B cell (primary cell): ENCODE measurements at regions not wholly inside any gene's neighbourhood (a gene's known extent, or its start where the extent isn't known, plus 50 kb on each side); places are given as distances from the start of the nearest gene placed in this dataset.

Experiments used
- EZH2 ChIP-seq: IDR thresholded peaks from 2 replicates; pipeline ENCODE4 v1.6.1; 2012; ENCODE audit warnings: borderline replicate concordance, low read depth, mild to moderate bottlenecking, moderate library complexity, low read length; ENCODE audit not compliant: insufficient read depth, poor library complexity, severe bottlenecking
- TF ChIP-seq, protein P1 (sequence below): fragments of 200-600 bp; IDR thresholded peaks from one replicate; pipeline ENCODE4 v1.8.0; 2022; ENCODE audit warnings: antibody characterized with exemption, mild to moderate bottlenecking

DNA sequence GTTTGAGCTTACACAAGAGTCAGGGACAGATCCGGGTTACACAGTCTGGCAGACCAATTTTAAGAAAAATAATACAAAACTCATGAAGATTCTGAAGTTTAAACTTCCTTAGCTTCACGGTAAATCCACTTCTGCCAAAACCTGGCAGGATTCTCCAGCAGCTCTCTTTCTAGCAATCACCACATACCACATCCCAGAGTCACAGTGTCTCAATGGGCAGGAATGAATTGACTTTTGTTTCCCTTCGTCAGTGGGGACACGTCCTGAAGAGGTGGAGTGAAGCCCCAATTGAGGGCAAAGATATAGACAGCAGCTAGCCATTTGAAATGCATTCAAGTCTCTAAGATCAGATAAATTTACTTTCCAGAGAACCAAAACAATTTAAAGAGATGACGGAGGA lies 117.1 kb upstream of the ARHGAP5 start:
- TF ChIP-seq, protein P1, sequence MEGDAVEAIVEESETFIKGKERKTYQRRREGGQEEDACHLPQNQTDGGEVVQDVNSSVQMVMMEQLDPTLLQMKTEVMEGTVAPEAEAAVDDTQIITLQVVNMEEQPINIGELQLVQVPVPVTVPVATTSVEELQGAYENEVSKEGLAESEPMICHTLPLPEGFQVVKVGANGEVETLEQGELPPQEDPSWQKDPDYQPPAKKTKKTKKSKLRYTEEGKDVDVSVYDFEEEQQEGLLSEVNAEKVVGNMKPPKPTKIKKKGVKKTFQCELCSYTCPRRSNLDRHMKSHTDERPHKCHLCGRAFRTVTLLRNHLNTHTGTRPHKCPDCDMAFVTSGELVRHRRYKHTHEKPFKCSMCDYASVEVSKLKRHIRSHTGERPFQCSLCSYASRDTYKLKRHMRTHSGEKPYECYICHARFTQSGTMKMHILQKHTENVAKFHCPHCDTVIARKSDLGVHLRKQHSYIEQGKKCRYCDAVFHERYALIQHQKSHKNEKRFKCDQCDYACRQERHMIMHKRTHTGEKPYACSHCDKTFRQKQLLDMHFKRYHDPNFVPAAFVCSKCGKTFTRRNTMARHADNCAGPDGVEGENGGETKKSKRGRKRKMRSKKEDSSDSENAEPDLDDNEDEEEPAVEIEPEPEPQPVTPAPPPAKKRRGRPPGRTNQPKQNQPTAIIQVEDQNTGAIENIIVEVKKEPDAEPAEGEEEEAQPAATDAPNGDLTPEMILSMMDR = no peak
- no peak for TF ChIP-seq EZH2
